ENCODE measurements at regions not wholly inside any gene's neighbourhood (a gene's known extent, or its start where the extent isn't known, plus 50 kb on each side); places are given as distances from the start of the nearest gene placed in this dataset.
A peak's percentile ranks its signal among the peaks of the same experiment; 100 is the strongest.

GRCh38 chr2:41840702-41841551 lies 206.9 kb upstream of the PKDCC start (continued):
- TF ChIP-seq RAD21 (IDR thresholded peaks at IDR 0.05; ENCODE audit: insufficient read depth, low read depth, low read length) = peak; percentile 83
- peak; percentile 25; the same call in 1 of the 2 replicates for TF ChIP-seq ATF7 (IDR thresholded peaks at IDR 0.05; ENCODE audit: low read depth)
- TF ChIP-seq NR2C2 (IDR thresholded peaks at IDR 0.05; ENCODE audit: borderline replicate concordance, control insufficient read depth, insufficient read length, low read depth) = no peak
- peak; percentile 49; the same call in 1 of the 2 replicates for TF ChIP-seq CHD2 (IDR thresholded peaks at IDR 0.05; ENCODE audit: borderline replicate concordance, low read depth, low read length)
- peak; percentile 36; the same call in 1 of the 2 replicates for TF ChIP-seq LARP7 (IDR thresholded peaks at IDR 0.05)
- peak; percentile 94 for TF ChIP-seq NFYB (IDR thresholded peaks at IDR 0.05; ENCODE audit: insufficient read depth, low read depth, low read length)
- TF ChIP-seq IRF5 (IDR thresholded peaks at IDR 0.05; ENCODE audit: borderline replicate concordance) = no peak
- TF ChIP-seq RFX5 (IDR thresholded peaks at IDR 0.05; ENCODE audit: low read depth, low read length) = peak; percentile 69; the same call in 1 of the 2 replicates
- TF ChIP-seq ZNF207 (IDR thresholded peaks at IDR 0.05; ENCODE audit: borderline replicate concordance) = peak; percentile 65; the same call in 1 of the 2 replicates
- no peak for TF ChIP-seq CHD4 (IDR thresholded peaks at IDR 0.05)
- TF ChIP-seq GATAD2B (conservative IDR thresholded peaks at IDR 0.05; ENCODE audit: low read depth) = 0 out of 2 replicates have a peak, but pooled peaks have one; percentile 35
- peak; percentile 67; the same call in 1 of the 2 replicates for TF ChIP-seq RB1 (IDR thresholded peaks at IDR 0.05; ENCODE audit: borderline replicate concordance)
- peak; percentile 55; the same call in 1 of the 2 replicates for TF ChIP-seq IRF3 (IDR thresholded peaks at IDR 0.05)
- TF ChIP-seq MLLT1 (IDR thresholded peaks at IDR 0.05) = 0 out of 2 replicates have a peak, but pooled peaks have one; percentile 27
- peak; percentile 91; the same call in 1 of the 2 replicates for TF ChIP-seq CBX5 (IDR thresholded peaks at IDR 0.05; ENCODE audit: low read depth)
- TF ChIP-seq E2F8 (IDR thresholded peaks at IDR 0.05; ENCODE audit: low read depth, partially characterized antibody) = no peak
- TF ChIP-seq IKZF1 (conservative IDR thresholded peaks at IDR 0.05) = 0 out of 2 replicates have a peak, but pooled peaks have one; percentile 37
- TF ChIP-seq YY1 (IDR thresholded peaks at IDR 0.05; ENCODE audit: low read depth, low read length) = peak; percentile 80
- no peak for TF ChIP-seq NFIC (IDR thresholded peaks at IDR 0.05; ENCODE audit: low read depth, low read length)
- peak; percentile 50; the same call in 1 of the 3 replicates for TF ChIP-seq POU2F2 (IDR thresholded peaks at IDR 0.05; ENCODE audit: borderline replicate concordance, low read depth, low read length)
- TF ChIP-seq BHLHE40 (IDR thresholded peaks at IDR 0.05; ENCODE audit: borderline replicate concordance in 1 of 2, low read depth in 2 of 2, low read length in 1 of 2) = peak; percentile 79 to 88
- peak; percentile 58; the same call in 1 of the 2 replicates for TF ChIP-seq CREM (IDR thresholded peaks at IDR 0.05; ENCODE audit: low read depth)
- TF ChIP-seq PML (IDR thresholded peaks at IDR 0.05; ENCODE audit: low read length) = peak; percentile 59; the same call in 1 of the 2 replicates
- no peak for TF ChIP-seq STAT3 (IDR thresholded peaks at IDR 0.05; ENCODE audit: low read depth, low read length)

All from GM12878 (cell line).